H9 (cell line): ENCODE measurements at regions not wholly inside any gene's neighbourhood (a gene's known extent, or its start where the extent isn't known, plus 50 kb on each side); places are given as distances from the start of the nearest gene placed in this dataset.

Experiments used
- DNase-seq: peaks from one replicate; pipeline ENCODE4 v3.0.0-alpha.2; 2017
- H2AFZ ChIP-seq: one replicate; pipeline ENCODE4 v1.6.1; 2013; ENCODE audit warnings: mild to moderate bottlenecking, low read length, control low read depth, moderate library complexity
- H2AK5ac ChIP-seq: 2 replicates; pipeline ENCODE4 v1.6.1; 2013; ENCODE audit warnings: low read length, control low read depth, mixed read lengths; ENCODE audit not compliant: insufficient read length
- H2BK120ac ChIP-seq: one replicate; pipeline ENCODE4 v1.6.1; 2013; ENCODE audit warnings: low read depth, mild to moderate bottlenecking, low read length, control low read depth, inconsistent platforms; ENCODE audit not compliant: poor library complexity, severe bottlenecking
- H2BK12ac ChIP-seq: 2 replicates; pipeline ENCODE4 v1.6.1; 2013; ENCODE audit warnings: low read length, control low read depth, mixed read lengths, low read depth; ENCODE audit not compliant: insufficient read length
- H2BK15ac ChIP-seq: 2 replicates; pipeline ENCODE4 v1.6.1; 2013; ENCODE audit warnings: low read depth, low read length, control low read depth
- H2BK20ac ChIP-seq: one replicate; pipeline ENCODE4 v1.6.1; 2013; ENCODE audit warnings: low read depth, mild to moderate bottlenecking, low read length, control low read depth, inconsistent platforms; ENCODE audit not compliant: poor library complexity, severe bottlenecking
- H2BK5ac ChIP-seq: 2 replicates; pipeline ENCODE4 v1.6.1; 2013; ENCODE audit warnings: low read length, control low read depth, mixed read lengths; ENCODE audit not compliant: insufficient read length
- H3K14ac ChIP-seq: 2 replicates; pipeline ENCODE4 v1.6.1; 2013; ENCODE audit warnings: low read length, control low read depth; ENCODE audit not compliant: insufficient read depth
- H3K18ac ChIP-seq: 2 replicates; pipeline ENCODE4 v1.6.1; 2013; ENCODE audit warnings: low read depth, mild to moderate bottlenecking, mixed read lengths, low read length, control low read depth; ENCODE audit not compliant: insufficient read length
- H3K23ac ChIP-seq: 2 replicates; pipeline ENCODE4 v1.6.1; 2013; ENCODE audit warnings: low read length, control low read depth, mixed read lengths, low read depth; ENCODE audit not compliant: insufficient read length
- H3K23me2 ChIP-seq: 2 replicates; pipeline ENCODE4 v1.6.1; 2013; ENCODE audit warnings: low read depth, mild to moderate bottlenecking, mixed read lengths, low read length, control low read depth; ENCODE audit not compliant: insufficient read length, poor library complexity, severe bottlenecking
- H3K27ac ChIP-seq: 2 replicates; pipeline ENCODE4 v1.5.1; 2013; ENCODE audit warnings: low read length, control low read depth, mixed read lengths, low read depth; ENCODE audit not compliant: insufficient read length
- H3K27me3 ChIP-seq: 2 replicates; pipeline ENCODE4 v1.6.1; 2013; ENCODE audit warnings: low read length, control low read depth, inconsistent platforms; ENCODE audit not compliant: insufficient read depth
- H3K4ac ChIP-seq: 2 replicates; pipeline ENCODE4 v1.6.1; 2013; ENCODE audit warnings: low read depth, mild to moderate bottlenecking, control low read depth, inconsistent platforms, low read length, moderate library complexity
- H3K4me1 ChIP-seq: 2 replicates; pipeline ENCODE4 v1.6.1; 2013; ENCODE audit warnings: low read length, control low read depth, inconsistent platforms; ENCODE audit not compliant: insufficient read depth
- H3K4me2 ChIP-seq: 2 replicates; pipeline ENCODE4 v1.6.1; 2013; ENCODE audit warnings: low read length, control low read depth, mixed read lengths; ENCODE audit not compliant: insufficient read length, insufficient read depth
- H3K56ac ChIP-seq: 2 replicates; pipeline ENCODE4 v1.6.1; 2013; ENCODE audit warnings: low read depth, mild to moderate bottlenecking, mixed read lengths, low read length, control low read depth; ENCODE audit not compliant: insufficient read length
- H3K79me1 ChIP-seq: 2 replicates; pipeline ENCODE4 v1.6.1; 2013; ENCODE audit warnings: low read depth, mild to moderate bottlenecking, moderate library complexity, low read length, control low read depth, inconsistent platforms; ENCODE audit not compliant: insufficient read depth, poor library complexity, severe bottlenecking
- H3K79me2 ChIP-seq: 2 replicates; pipeline ENCODE4 v1.6.1; 2013; ENCODE audit warnings: low read length, control low read depth, inconsistent platforms; ENCODE audit not compliant: insufficient read depth
- H3K9ac ChIP-seq: 2 replicates; pipeline ENCODE4 v1.6.1; 2013; ENCODE audit warnings: low read length, control low read depth, mixed read lengths; ENCODE audit not compliant: insufficient read length; ENCODE audit errors: extremely low read depth
- H3K9me3 ChIP-seq: one replicate; pipeline ENCODE4 v1.6.1; 2013; ENCODE audit warnings: low read depth, low read length, inconsistent platforms; ENCODE audit not compliant: control insufficient read depth
- H3T11ph ChIP-seq: one replicate; pipeline ENCODE4 v1.6.1; 2013; ENCODE audit warnings: mild to moderate bottlenecking, low read length, control low read depth, inconsistent platforms
- H4K20me1 ChIP-seq: one replicate; pipeline ENCODE4 v1.6.1; 2013; ENCODE audit not compliant: control insufficient read depth, insufficient read length, insufficient read depth
- H4K5ac ChIP-seq: 2 replicates; pipeline ENCODE4 v1.6.1; 2013; ENCODE audit warnings: low read depth, mild to moderate bottlenecking, mixed read lengths, low read length, control low read depth; ENCODE audit not compliant: insufficient read length
- H4K8ac ChIP-seq: replicated peaks from 2 replicates; pipeline ENCODE4 v1.6.1; 2013; ENCODE audit warnings: low read length, control low read depth, mixed read lengths, low read depth; ENCODE audit not compliant: insufficient read length
- H4K91ac ChIP-seq: 2 replicates; pipeline ENCODE4 v1.6.1; 2013; ENCODE audit warnings: low read depth, mild to moderate bottlenecking, moderate library complexity, mixed read lengths, low read length, control low read depth; ENCODE audit not compliant: insufficient read length
- H3K27ac Mint-ChIP-seq, 3 experiments: 2 replicates in 2 of 3; 3 replicates in 1 of 3; pipeline ENCODE4 v1.8.0; 2020 to 2021; ENCODE audit warnings: mixed read lengths in 3 of 3, mild to moderate bottlenecking in 1 of 3, moderate library complexity in 1 of 3
- H3K27me3 Mint-ChIP-seq: 2 replicates; pipeline ENCODE4 v1.8.0; 2021; ENCODE audit warnings: low read depth, mild to moderate bottlenecking, moderate library complexity, mixed read lengths
- H3K36me3 Mint-ChIP-seq, 3 experiments: 2 replicates in 2 of 3; 3 replicates in 1 of 3; pipeline ENCODE4 v1.8.0; 2020 to 2021; ENCODE audit warnings: low read depth in 3 of 3, mixed read lengths in 3 of 3; ENCODE audit not compliant: insufficient read depth in 1 of 3
- H3K4me1 Mint-ChIP-seq, 2 experiments: 2 replicates each; pipeline ENCODE4 v1.8.0; 2020; ENCODE audit warnings: mixed read lengths in 2 of 2
- H3K4me3 Mint-ChIP-seq, 2 experiments: 2 replicates in 1 of 2; 3 replicates in 1 of 2; pipeline ENCODE4 v1.8.0; 2020 to 2021; ENCODE audit warnings: mild to moderate bottlenecking in 2 of 2, mixed read lengths in 2 of 2, moderate library complexity in 1 of 2
- H3K9me3 Mint-ChIP-seq, 2 experiments: 2 replicates in 1 of 2; 3 replicates in 1 of 2; pipeline ENCODE4 v1.8.0; 2020; ENCODE audit warnings: mild to moderate bottlenecking in 2 of 2, mixed read lengths in 2 of 2, moderate library complexity in 1 of 2
- CTCF ChIP-seq: fragments of 200-600 bp; sonication (generic); conservative IDR thresholded peaks from 3 replicates; pipeline ENCODE4 v1.8.0; 2021; ENCODE audit warnings: antibody characterized with exemption, mild to moderate bottlenecking
- WGBS: extraction: QIAGEN DNeasy Blood & Tissue Kit; methylation state at CpG from one replicate; pipeline ENCODE4 v1.1.7; 2013; ENCODE audit warnings: missing lambda C conversion rate, low lambda C conversion rate, mixed read lengths; ENCODE audit not compliant: insufficient read length; ENCODE audit errors: extremely low coverage; 5-methylcytosine and 5-hydroxymethylcytosine counted together

GRCh38 chr7:130925136-130925794 lies 191.3 kb upstream of the KLF14 start:
- no peak overlapping the region for H2BK5ac ChIP-seq
- H3K79me2 ChIP-seq = no peaks in the 10 kb centered on the region
- H4K20me1 ChIP-seq = no peaks in the 10 kb centered on the region
- whole genome bisulfite sequencing = no CpG with 5 or more reads among the region's 8 CpGs
- no peak overlapping the region for H3K9ac ChIP-seq
- no peak overlapping the region for H3K14ac ChIP-seq
- no peak overlapping the region for H2BK12ac ChIP-seq
- H3K23me2 ChIP-seq = no peaks in the 10 kb centered on the region
- Mint-ChIP-seq H3K27me3 (no peaks in the 10 kb centered on the region; the same call in 1 of the 2 replicates), H3K4me3 (no peak overlapping the region; a peak in 1 of 5 replicates), H3K27ac (peak overlapping the region in 1 of 3 experiments; percentile 42; a peak in 4 of 7 replicates), H3K36me3 (no peaks in the 10 kb centered on the region), H3K9me3 (no peaks in the 10 kb centered on the region), H3K4me1 (peaks cover 26 to 31% of the 10 kb centered on the region in 2 experiments)
- DNase-seq = no peak
- H3K27me3 ChIP-seq = no peaks in the 10 kb centered on the region
- no peak overlapping the region for H3K27ac ChIP-seq
- H3K4ac ChIP-seq = no peak overlapping the region
- H3T11ph ChIP-seq = no peak overlapping the region
- TF ChIP-seq CTCF = no peak
- no peak overlapping the region for H4K8ac ChIP-seq
- no peak overlapping the region for H2BK15ac ChIP-seq
- H2AK5ac ChIP-seq = no peak overlapping the region
- H4K91ac ChIP-seq = no peak overlapping the region
- H3K18ac ChIP-seq = no peak overlapping the region
- H2BK20ac ChIP-seq = no peak overlapping the region
- no peak overlapping the region for H2BK120ac ChIP-seq
- H3K56ac ChIP-seq = no peak overlapping the region
- H2AFZ ChIP-seq = no peak overlapping the region
- H3K4me2 ChIP-seq = no peak overlapping the region
- no peaks in the 10 kb centered on the region for H3K9me3 ChIP-seq
- H3K4me1 ChIP-seq = no peaks in the 10 kb centered on the region; the same call in 1 of the 2 replicates
- no peak overlapping the region for H3K23ac ChIP-seq
- no peaks in the 10 kb centered on the region for H3K79me1 ChIP-seq
- H4K5ac ChIP-seq = no peak overlapping the region
